ENCODE measurements at regions not wholly inside any gene's neighbourhood (a gene's known extent, or its start where the extent isn't known, plus 50 kb on each side); places are given as distances from the start of the nearest gene placed in this dataset.

DNA sequence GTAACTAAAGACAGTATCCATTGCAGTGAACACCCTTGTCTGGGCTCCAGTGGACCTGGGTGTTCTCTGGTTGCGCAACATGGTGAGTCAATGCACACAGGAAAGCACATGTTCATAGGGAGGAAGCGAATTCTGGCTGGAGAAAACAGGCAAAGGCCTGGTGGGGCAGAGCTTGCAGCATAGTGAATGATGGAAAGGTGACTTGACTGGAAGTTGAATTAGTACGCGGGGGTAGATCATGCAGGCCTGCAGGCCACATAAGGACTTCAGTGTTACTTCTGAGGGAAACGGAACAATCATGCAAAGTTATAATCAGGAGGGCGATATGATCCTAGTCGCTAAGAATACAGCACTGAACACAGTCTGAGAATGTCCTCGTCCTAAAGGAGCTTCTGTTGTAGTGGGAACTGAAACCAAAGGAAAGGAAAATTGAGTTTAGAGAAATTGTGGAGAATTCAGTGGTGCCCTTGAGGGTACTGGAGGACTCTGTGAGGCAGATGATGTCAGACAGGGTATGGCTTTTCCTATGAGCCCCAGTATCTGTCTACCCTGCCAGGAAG lies 71.9 kb upstream of the RANBP3L start:
- TF ChIP-seq ZNF8 (CRISPR knock-in tag; IDR thresholded peaks at IDR 0.05) (no peak), TOX (CRISPR knock-in tag; IDR thresholded peaks at IDR 0.05; ENCODE audit: borderline replicate concordance) (no peak), ISL1 (CRISPR knock-in tag; IDR thresholded peaks at IDR 0.05) (no peak), SNAI2 (CRISPR knock-in tag; IDR thresholded peaks at IDR 0.05) (no peak), ZFP30 (CRISPR knock-in tag; IDR thresholded peaks at IDR 0.05) (no peak), GLIS3 (CRISPR knock-in tag; IDR thresholded peaks at IDR 0.05) (no peak), OSR1 (CRISPR knock-in tag; IDR thresholded peaks at IDR 0.05) (no peak), ZNF70 (CRISPR knock-in tag; IDR thresholded peaks at IDR 0.05) (no peak), TCF4 (CRISPR knock-in tag; IDR thresholded peaks at IDR 0.05; ENCODE audit: borderline replicate concordance) (no peak), ZC3H10 (CRISPR knock-in tag; IDR thresholded peaks at IDR 0.05) (no peak), ZFP3 (CRISPR knock-in tag; IDR thresholded peaks at IDR 0.05) (no peak)
- TF ChIP-seq, protein P1, sequence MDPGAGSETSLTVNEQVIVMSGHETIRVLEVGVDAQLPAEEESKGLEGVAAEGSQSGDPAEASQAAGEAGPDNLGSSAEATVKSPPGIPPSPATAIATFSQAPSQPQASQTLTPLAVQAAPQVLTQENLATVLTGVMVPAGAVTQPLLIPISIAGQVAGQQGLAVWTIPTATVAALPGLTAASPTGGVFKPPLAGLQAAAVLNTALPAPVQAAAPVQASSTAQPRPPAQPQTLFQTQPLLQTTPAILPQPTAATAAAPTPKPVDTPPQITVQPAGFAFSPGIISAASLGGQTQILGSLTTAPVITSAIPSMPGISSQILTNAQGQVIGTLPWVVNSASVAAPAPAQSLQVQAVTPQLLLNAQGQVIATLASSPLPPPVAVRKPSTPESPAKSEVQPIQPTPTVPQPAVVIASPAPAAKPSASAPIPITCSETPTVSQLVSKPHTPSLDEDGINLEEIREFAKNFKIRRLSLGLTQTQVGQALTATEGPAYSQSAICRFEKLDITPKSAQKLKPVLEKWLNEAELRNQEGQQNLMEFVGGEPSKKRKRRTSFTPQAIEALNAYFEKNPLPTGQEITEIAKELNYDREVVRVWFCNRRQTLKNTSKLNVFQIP (CRISPR knock-in tag; IDR thresholded peaks at IDR 0.05; ENCODE audit: borderline replicate concordance, low read depth) = no peak
- TF ChIP-seq, protein P2, sequence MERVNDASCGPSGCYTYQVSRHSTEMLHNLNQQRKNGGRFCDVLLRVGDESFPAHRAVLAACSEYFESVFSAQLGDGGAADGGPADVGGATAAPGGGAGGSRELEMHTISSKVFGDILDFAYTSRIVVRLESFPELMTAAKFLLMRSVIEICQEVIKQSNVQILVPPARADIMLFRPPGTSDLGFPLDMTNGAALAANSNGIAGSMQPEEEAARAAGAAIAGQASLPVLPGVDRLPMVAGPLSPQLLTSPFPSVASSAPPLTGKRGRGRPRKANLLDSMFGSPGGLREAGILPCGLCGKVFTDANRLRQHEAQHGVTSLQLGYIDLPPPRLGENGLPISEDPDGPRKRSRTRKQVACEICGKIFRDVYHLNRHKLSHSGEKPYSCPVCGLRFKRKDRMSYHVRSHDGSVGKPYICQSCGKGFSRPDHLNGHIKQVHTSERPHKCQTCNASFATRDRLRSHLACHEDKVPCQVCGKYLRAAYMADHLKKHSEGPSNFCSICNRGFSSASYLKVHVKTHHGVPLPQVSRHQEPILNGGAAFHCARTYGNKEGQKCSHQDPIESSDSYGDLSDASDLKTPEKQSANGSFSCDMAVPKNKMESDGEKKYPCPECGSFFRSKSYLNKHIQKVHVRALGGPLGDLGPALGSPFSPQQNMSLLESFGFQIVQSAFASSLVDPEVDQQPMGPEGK (CRISPR knock-in tag; IDR thresholded peaks at IDR 0.05; ENCODE audit: borderline replicate concordance) = no peak
- TF ChIP-seq, protein P3, sequence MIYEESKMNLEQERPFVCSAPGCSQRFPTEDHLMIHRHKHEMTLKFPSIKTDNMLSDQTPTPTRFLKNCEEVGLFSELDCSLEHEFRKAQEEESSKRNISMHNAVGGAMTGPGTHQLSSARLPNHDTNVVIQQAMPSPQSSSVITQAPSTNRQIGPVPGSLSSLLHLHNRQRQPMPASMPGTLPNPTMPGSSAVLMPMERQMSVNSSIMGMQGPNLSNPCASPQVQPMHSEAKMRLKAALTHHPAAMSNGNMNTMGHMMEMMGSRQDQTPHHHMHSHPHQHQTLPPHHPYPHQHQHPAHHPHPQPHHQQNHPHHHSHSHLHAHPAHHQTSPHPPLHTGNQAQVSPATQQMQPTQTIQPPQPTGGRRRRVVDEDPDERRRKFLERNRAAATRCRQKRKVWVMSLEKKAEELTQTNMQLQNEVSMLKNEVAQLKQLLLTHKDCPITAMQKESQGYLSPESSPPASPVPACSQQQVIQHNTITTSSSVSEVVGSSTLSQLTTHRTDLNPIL (CRISPR knock-in tag; IDR thresholded peaks at IDR 0.05; ENCODE audit: low read depth) = no peak
